K562 (cell line): ENCODE measurements at regions not wholly inside any gene's neighbourhood (a gene's known extent, or its start where the extent isn't known, plus 50 kb on each side); places are given as distances from the start of the nearest gene placed in this dataset.

Experiments used
- ATAC-seq: fragments of 200-7000 bp; cut with Tn5 transposase; 3 replicates; pipeline ENCODE4 v1.9.1; 2020; ENCODE audit warnings: moderate library complexity
- BruUV-seq: library from RNA; stranded (reverse); fragments of 400-500 nt; replicated peaks from 2 replicates; lab custom pipeline; 2021; lab: Mats Ljungman, UMichigan
- CTCF ChIA-PET: fragments of 300-600 bp; formaldehyde crosslinking; extraction: SDS; loops from one replicate; lab custom pipeline; 2021; ENCODE audit warnings: low intra/inter-chr PET ratio; lab: Yijun Ruan, JAX
- POLR2A ChIA-PET: fragments of 300-600, 350-650 bp; sonication (Branson Sonifier 250); formaldehyde crosslinking; extraction: SDS; loops from one replicate; lab custom pipeline; 2021; ENCODE audit warnings: antibody characterized with exemption, inconsistent platforms; lab: Yijun Ruan, JAX
- DNase-seq, 4 experiments: peaks; one replicate each; pipeline versions ENCODE4 v3.0.0 to v3.0.0-alpha.2; 2011 to 2018; ENCODE audit warnings: low spot score in 3 of 4, mixed read lengths in 3 of 4; ENCODE audit errors: extremely low read depth in 1 of 4
- FAIRE-seq: peaks from 2 replicates; lab custom pipeline; 2011; peaks lifted over from hg19 to GRCh38; lab: Jason Lieb, UNC
- H2AFZ ChIP-seq: 2 replicates; pipeline ENCODE4 v1.6.0; 2011; ENCODE audit warnings: low read depth, low read length, control low read depth, inconsistent platforms
- H3K27ac ChIP-seq: fragments of 200-600 bp; 3 replicates; pipeline ENCODE4 v1.8.0; 2011; ENCODE audit warnings: low read depth, mild to moderate bottlenecking, control low read depth, inconsistent platforms, low read length, moderate library complexity, mixed read lengths; ENCODE audit errors: extremely low read depth
- H3K27me3 ChIP-seq, 2 experiments: fragments of 300-600 bp in 1 of 2; 2 replicates in 1 of 2; 3 replicates in 1 of 2; pipeline versions ENCODE4 v1.6.0 to v1.8.0; 2011; ENCODE audit warnings: inconsistent platforms in 2 of 2, low read length in 2 of 2, mild to moderate bottlenecking in 1 of 2, mixed read lengths in 1 of 2, moderate library complexity in 1 of 2; ENCODE audit not compliant: control insufficient read depth in 2 of 2, insufficient read depth in 2 of 2
- H3K36me3 ChIP-seq: fragments of 300-600 bp; 3 replicates; pipeline ENCODE4 v1.8.0; 2011; ENCODE audit warnings: mild to moderate bottlenecking, low read length, inconsistent platforms; ENCODE audit not compliant: control insufficient read depth, insufficient read depth
- H3K4me1 ChIP-seq, 2 experiments: fragments of 200-600 bp in 1 of 2; replicated peaks in 1 of 2; 2 replicates in 1 of 2; 3 replicates in 1 of 2; pipeline versions ENCODE4 v1.5.1 to v1.8.0; 2011; ENCODE audit warnings: inconsistent platforms in 2 of 2, low read length in 2 of 2, mild to moderate bottlenecking in 1 of 2, mixed read lengths in 1 of 2, moderate library complexity in 1 of 2; ENCODE audit not compliant: control insufficient read depth in 2 of 2, insufficient read depth in 2 of 2
- H3K4me2 ChIP-seq: 2 replicates; pipeline ENCODE4 v1.6.1; 2011; ENCODE audit warnings: low read length, control low read depth, inconsistent platforms, mixed read lengths; ENCODE audit not compliant: insufficient read depth
- H3K4me3 ChIP-seq: fragments of 200-600 bp; sonication (generic), shearing (Covaris generic); 2 replicates; pipeline ENCODE4 v1.5.1; 2016; ENCODE audit warnings: control low read depth, inconsistent platforms
- H3K79me2 ChIP-seq: fragments of 200-600 bp; 3 replicates; pipeline ENCODE4 v1.8.0; 2011; ENCODE audit warnings: low read length, inconsistent platforms; ENCODE audit not compliant: control insufficient read depth, insufficient read depth
- H3K9ac ChIP-seq, 2 experiments: 2 replicates each; pipeline versions ENCODE4 v1.6.0 to v1.6.1; 2011; ENCODE audit warnings: low read depth in 2 of 2, low read length in 2 of 2, control low read depth in 1 of 2, inconsistent platforms in 1 of 2, mild to moderate bottlenecking in 1 of 2, mixed read lengths in 1 of 2; ENCODE audit not compliant: insufficient read depth in 1 of 2
- H3K9me1 ChIP-seq: one replicate; pipeline ENCODE4 v1.6.0; 2011; ENCODE audit warnings: inconsistent platforms, mild to moderate bottlenecking, low read length, moderate library complexity; ENCODE audit not compliant: control insufficient read depth, insufficient read depth
- H3K9me3 ChIP-seq: replicated peaks from 2 replicates; pipeline ENCODE4 v1.5.1; 2011; ENCODE audit warnings: low read depth, low read length, inconsistent platforms; ENCODE audit not compliant: control insufficient read depth, insufficient read depth
- H4K20me1 ChIP-seq: replicated peaks from 2 replicates; pipeline ENCODE4 v1.6.1; 2011; ENCODE audit warnings: low read length, inconsistent platforms, mixed read lengths; ENCODE audit not compliant: control insufficient read depth, insufficient read depth
- BDP1 ChIP-seq: IDR thresholded peaks from 3 replicates; pipeline ENCODE4 v1.6.1; 2011; ENCODE audit not compliant: insufficient read length, insufficient read depth
- NBN ChIP-seq: fragments of 450-650 bp; IDR thresholded peaks from 2 replicates; pipeline ENCODE4 v1.6.1; 2016; ENCODE audit warnings: low read depth, mild to moderate bottlenecking
- POLR3A ChIP-seq: IDR thresholded peaks from 2 replicates; pipeline ENCODE4 v1.6.1; 2011; ENCODE audit warnings: borderline replicate concordance, mild to moderate bottlenecking, moderate library complexity; ENCODE audit not compliant: insufficient read length, insufficient read depth; ENCODE audit errors: extremely low read depth
- SRSF7 ChIP-seq: fragments of 200-400 bp; formaldehyde crosslinking; optimal IDR thresholded peaks from 2 replicates; pipeline ENCODE3; 2017; ENCODE audit warnings: mild to moderate bottlenecking, low read depth, low read length
- ZNF76 ChIP-seq: fragments of 250-450 bp; sonication (Bioruptor Pico); IDR thresholded peaks from 2 replicates; pipeline ENCODE4 v1.4.0; 2020; ENCODE audit warnings: mild to moderate bottlenecking, moderate library complexity, borderline replicate concordance
- WGBS: fragments of 100-300 bp; shearing (Covaris generic); methylation state at CpG from one replicate; pipeline ENCODE4 v1.1.6; 2016; ENCODE audit warnings: low coverage, mixed read lengths; ENCODE audit not compliant: insufficient coverage; ENCODE audit errors: missing lambda C conversion rate; 5-methylcytosine and 5-hydroxymethylcytosine counted together
- in situ Hi-C: fragments of 300-500 bp; cut with MboI; formaldehyde crosslinking; loops from 4 replicates; pipeline ENCODE4 v1.15.0; 2018; ENCODE audit warnings: inconsistent platforms, mixed read lengths
- intact Hi-C: fragments of 100-400 bp; cut with micrococcal nuclease; formaldehyde crosslinking; loops from 2 replicates; pipeline ENCODE4 v1.14.2; 2022
- TF ChIP-seq, protein P1 (sequence below): sonication (generic); formaldehyde crosslinking; IDR thresholded peaks from 2 replicates; pipeline ENCODE4 v1.9.0; 2022; ENCODE audit warnings: mild to moderate bottlenecking, missing genetic modification reagents
- TF ChIP-seq, protein P2 (sequence below), 2 experiments: IDR thresholded peaks in 1 of 2; conservative IDR thresholded peaks in 1 of 2; 2 replicates each; pipeline ENCODE4 v1.6.1; 2016; ENCODE audit warnings: low read depth in 2 of 2, mild to moderate bottlenecking in 1 of 2, missing compliant biosample characterization in 1 of 2, missing genetic modification characterization in 1 of 2, moderate library complexity in 1 of 2

DNA sequence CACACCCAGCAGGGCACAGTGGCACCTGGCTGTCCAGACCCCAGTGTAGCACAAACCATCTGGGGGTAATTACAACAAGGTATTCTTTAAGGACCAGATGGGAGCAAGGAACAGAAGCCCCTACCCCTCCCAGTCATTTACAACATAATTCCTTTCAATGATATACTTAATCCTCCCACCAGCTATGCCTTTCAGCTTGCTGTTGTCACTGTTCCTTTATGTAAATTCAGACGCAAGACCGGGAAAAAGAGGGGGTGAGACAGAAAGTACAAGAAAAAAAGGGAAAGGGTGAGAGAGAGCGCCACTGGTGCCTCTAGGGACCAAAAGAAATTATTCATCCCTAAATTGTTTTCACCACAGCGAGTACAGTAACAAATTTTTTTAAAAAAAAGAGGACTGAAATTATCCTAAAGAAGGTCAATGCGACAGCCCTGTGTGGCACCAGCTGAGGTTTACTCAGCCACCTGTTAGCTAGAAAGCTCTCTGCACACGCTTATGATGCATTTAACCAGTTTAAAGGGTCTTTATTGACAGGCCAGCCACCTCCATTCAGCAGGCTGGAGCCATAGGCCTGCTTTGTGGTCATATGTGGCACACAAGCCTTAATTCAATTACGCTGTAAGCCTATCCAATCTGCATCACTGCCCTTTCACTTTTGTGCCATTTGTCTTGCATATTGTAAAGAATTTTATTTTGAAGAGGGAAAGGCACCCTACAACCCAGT, 210.2 kb upstream of the ISL1 start:
- Histone ChIP-seq H3K9me1 (no peaks in the 10 kb centered on the region), H3K27me3 (no peaks in the 10 kb centered on the region), H3K79me2 (no peaks in the 10 kb centered on the region), H3K9me3 (no peaks in the 10 kb centered on the region), H3K4me3 (no peak overlapping the region), H3K9ac (no peak overlapping the region), H4K20me1 (no peaks in the 10 kb centered on the region), H3K27ac (no peak overlapping the region), H2AFZ (no peak overlapping the region), H3K4me2 (no peak overlapping the region), H3K4me1 (no peaks in the 10 kb centered on the region), H3K36me3 (no peaks in the 10 kb centered on the region)
- ChIA-PET POLR2A (no interaction called here), CTCF (no interaction called here)
- DNase-seq, result no peak
- ATAC-seq, result no peak
- no TSS peak for BruUV-seq
- intact Hi-C loops, result no loop called here
- in situ Hi-C loops, result no loop called here
- no peak for FAIRE-seq
- TF ChIP-seq, protein P1, sequence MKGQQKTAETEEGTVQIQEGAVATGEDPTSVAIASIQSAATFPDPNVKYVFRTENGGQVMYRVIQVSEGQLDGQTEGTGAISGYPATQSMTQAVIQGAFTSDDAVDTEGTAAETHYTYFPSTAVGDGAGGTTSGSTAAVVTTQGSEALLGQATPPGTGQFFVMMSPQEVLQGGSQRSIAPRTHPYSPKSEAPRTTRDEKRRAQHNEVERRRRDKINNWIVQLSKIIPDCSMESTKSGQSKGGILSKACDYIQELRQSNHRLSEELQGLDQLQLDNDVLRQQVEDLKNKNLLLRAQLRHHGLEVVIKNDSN (CRISPR knock-in tag), result no peak
- TF ChIP-seq NBN, result no peak
- TF ChIP-seq POLR3A, result no peak
- no peak for TF ChIP-seq SRSF7
- TF ChIP-seq, protein P2, sequence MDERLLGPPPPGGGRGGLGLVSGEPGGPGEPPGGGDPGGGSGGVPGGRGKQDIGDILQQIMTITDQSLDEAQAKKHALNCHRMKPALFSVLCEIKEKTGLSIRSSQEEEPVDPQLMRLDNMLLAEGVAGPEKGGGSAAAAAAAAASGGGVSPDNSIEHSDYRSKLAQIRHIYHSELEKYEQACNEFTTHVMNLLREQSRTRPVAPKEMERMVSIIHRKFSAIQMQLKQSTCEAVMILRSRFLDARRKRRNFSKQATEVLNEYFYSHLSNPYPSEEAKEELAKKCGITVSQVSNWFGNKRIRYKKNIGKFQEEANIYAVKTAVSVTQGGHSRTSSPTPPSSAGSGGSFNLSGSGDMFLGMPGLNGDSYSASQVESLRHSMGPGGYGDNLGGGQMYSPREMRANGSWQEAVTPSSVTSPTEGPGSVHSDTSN (CRISPR knock-in tag; IDR thresholded peaks at IDR 0.05; ENCODE audit: low read depth), result no peak
- TF ChIP-seq, protein P2 (tag; conservative IDR thresholded peaks at IDR 0.05; ENCODE audit: low read depth), result no peak
- TF ChIP-seq ZNF76 (CRISPR knock-in tag), result no peak
- TF ChIP-seq BDP1, result no peak
- 0% methylated on average over 7 of the region's 7 CpGs for WGBS
